Keratinocyte (primary cell): ENCODE measurements at regions not wholly inside any gene's neighbourhood (a gene's known extent, or its start where the extent isn't known, plus 50 kb on each side); places are given as distances from the start of the nearest gene placed in this dataset.

Experiments used
- DNase-seq: peaks from one replicate; pipeline ENCODE4 v3.0.0-alpha.2; 2011; ENCODE audit warnings: low read depth, missing footprints, low spot score
- FAIRE-seq: peaks from 2 replicates; lab custom pipeline; 2011; peaks lifted over from hg19 to GRCh38; lab: Jason Lieb, UNC
- H2AFZ ChIP-seq: 2 replicates; pipeline ENCODE4 v1.6.0; 2012; ENCODE audit warnings: low read length, control low read depth, inconsistent platforms; ENCODE audit not compliant: control insufficient read depth
- H3K27ac ChIP-seq: 2 replicates; pipeline ENCODE4 v1.5.1; 2011; ENCODE audit warnings: low read length; ENCODE audit not compliant: control insufficient read depth, insufficient read depth
- H3K27me3 ChIP-seq: 3 replicates; pipeline ENCODE4 v1.6.0; 2011; ENCODE audit warnings: low read length; ENCODE audit not compliant: control insufficient read depth, insufficient read depth; ENCODE audit errors: extremely low read depth
- H3K36me3 ChIP-seq, 2 experiments: 2 replicates in 1 of 2; 3 replicates in 1 of 2; pipeline ENCODE4 v1.5.1; 2011; ENCODE audit warnings: low read length in 2 of 2, mild to moderate bottlenecking in 1 of 2; ENCODE audit not compliant: control insufficient read depth in 2 of 2, insufficient read depth in 2 of 2; ENCODE audit errors: extremely low read depth in 1 of 2
- H3K4me1 ChIP-seq: 3 replicates; pipeline ENCODE4 v1.5.1; 2011; ENCODE audit warnings: low read length; ENCODE audit not compliant: control insufficient read depth, insufficient read depth; ENCODE audit errors: extremely low read depth
- H3K4me2 ChIP-seq: 3 replicates; pipeline ENCODE4 v1.6.0; 2011; ENCODE audit warnings: low read depth, low read length; ENCODE audit not compliant: control insufficient read depth, insufficient read depth; ENCODE audit errors: extremely low read depth
- H3K4me3 ChIP-seq, 3 experiments: fragments of 200-600 bp in 1 of 3; sonication (generic) in 1 of 3; 2 replicates in 2 of 3; 3 replicates in 1 of 3; pipeline ENCODE4 v1.5.1; 2011 to 2016; ENCODE audit warnings: low read length in 3 of 3, mild to moderate bottlenecking in 3 of 3, control low read depth in 2 of 3, inconsistent platforms in 1 of 3, low read depth in 1 of 3, mixed read lengths in 1 of 3, mixed run types in 1 of 3, moderate library complexity in 1 of 3; ENCODE audit not compliant: control insufficient read depth in 2 of 3, insufficient read depth in 2 of 3; ENCODE audit errors: extremely low read depth in 1 of 3
- H3K79me2 ChIP-seq: 2 replicates; pipeline ENCODE4 v1.6.0; 2012; ENCODE audit warnings: low read length; ENCODE audit not compliant: control insufficient read depth, insufficient read depth
- H3K9ac ChIP-seq: 3 replicates; pipeline ENCODE4 v1.6.0; 2011; ENCODE audit warnings: low read length; ENCODE audit not compliant: control insufficient read depth, insufficient read depth; ENCODE audit errors: extremely low read depth
- H3K9me1 ChIP-seq: 3 replicates; pipeline ENCODE4 v1.6.0; 2011; ENCODE audit warnings: low read length; ENCODE audit not compliant: control insufficient read depth, insufficient read depth; ENCODE audit errors: extremely low read depth
- H3K9me3 ChIP-seq: 2 replicates; pipeline ENCODE4 v1.5.1; 2012; ENCODE audit warnings: low read depth, low read length; ENCODE audit not compliant: control insufficient read depth
- H4K20me1 ChIP-seq: 3 replicates; pipeline ENCODE4 v1.6.0; 2011; ENCODE audit warnings: low read length; ENCODE audit not compliant: control insufficient read depth, insufficient read depth; ENCODE audit errors: extremely low read depth
- EZH2 ChIP-seq: IDR thresholded peaks from one replicate; pipeline ENCODE4 v1.6.1; 2012; ENCODE audit warnings: inconsistent platforms, mild to moderate bottlenecking, low read length, moderate library complexity
- dilution Hi-C: fragments of 300-500 bp; cut with MboI; formaldehyde crosslinking; loops from one replicate; pipeline ENCODE4 v1.7.0; 2020; ENCODE audit warnings: low sequenced_read_pairs; ENCODE audit not compliant: extremely low pct_ligation_motif_present
- TF ChIP-seq, protein P1 (sequence below), 3 experiments: IDR thresholded peaks in 1 of 3; conservative IDR thresholded peaks in 1 of 3; optimal IDR thresholded peaks in 1 of 3; 2 replicates in 2 of 3; 3 replicates in 1 of 3; pipeline versions ENCODE3 to v1.5.1; 2011; ENCODE audit warnings: low read length in 3 of 3, mild to moderate bottlenecking in 3 of 3, moderate library complexity in 2 of 3, control low read depth in 1 of 3, inconsistent platforms in 1 of 3; ENCODE audit not compliant: insufficient read depth in 2 of 3; ENCODE audit errors: extremely low read depth in 1 of 3

DNA sequence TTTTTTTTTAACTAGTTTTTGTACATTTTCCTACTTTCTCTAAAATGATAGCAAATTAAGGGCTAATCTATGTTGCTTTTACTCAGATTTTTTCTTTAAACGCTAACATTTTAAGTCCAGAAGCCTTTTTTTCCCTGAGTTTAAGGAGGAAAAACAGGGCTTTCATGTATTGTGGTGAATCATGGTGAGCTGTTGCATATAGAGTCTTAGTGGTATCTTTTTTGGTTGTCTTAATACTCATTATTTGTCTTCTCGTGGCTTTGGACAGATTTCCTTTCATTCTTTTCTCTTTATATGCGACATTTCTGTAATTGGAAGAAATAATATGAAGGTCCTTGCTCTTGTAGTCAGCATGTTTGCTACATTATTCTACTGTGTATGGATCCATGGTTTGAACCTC is 1015.6 kb downstream of the PLA2G4A start:
- H3K79me2 ChIP-seq: no peaks in the 10 kb centered on the region
- no peak overlapping the region for H3K9ac ChIP-seq
- H3K27ac ChIP-seq: no peak overlapping the region
- no peak for FAIRE-seq
- H4K20me1 ChIP-seq: no peaks in the 10 kb centered on the region
- dilution Hi-C loops: no loop called here
- H3K27me3 ChIP-seq: no peaks in the 10 kb centered on the region
- H3K4me2 ChIP-seq: no peak overlapping the region
- H3K9me3 ChIP-seq: no peaks in the 10 kb centered on the region
- DNase-seq: no peak
- H3K9me1 ChIP-seq: no peaks in the 10 kb centered on the region
- H2AFZ ChIP-seq: no peak overlapping the region
- TF ChIP-seq, protein P1, sequence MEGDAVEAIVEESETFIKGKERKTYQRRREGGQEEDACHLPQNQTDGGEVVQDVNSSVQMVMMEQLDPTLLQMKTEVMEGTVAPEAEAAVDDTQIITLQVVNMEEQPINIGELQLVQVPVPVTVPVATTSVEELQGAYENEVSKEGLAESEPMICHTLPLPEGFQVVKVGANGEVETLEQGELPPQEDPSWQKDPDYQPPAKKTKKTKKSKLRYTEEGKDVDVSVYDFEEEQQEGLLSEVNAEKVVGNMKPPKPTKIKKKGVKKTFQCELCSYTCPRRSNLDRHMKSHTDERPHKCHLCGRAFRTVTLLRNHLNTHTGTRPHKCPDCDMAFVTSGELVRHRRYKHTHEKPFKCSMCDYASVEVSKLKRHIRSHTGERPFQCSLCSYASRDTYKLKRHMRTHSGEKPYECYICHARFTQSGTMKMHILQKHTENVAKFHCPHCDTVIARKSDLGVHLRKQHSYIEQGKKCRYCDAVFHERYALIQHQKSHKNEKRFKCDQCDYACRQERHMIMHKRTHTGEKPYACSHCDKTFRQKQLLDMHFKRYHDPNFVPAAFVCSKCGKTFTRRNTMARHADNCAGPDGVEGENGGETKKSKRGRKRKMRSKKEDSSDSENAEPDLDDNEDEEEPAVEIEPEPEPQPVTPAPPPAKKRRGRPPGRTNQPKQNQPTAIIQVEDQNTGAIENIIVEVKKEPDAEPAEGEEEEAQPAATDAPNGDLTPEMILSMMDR (optimal IDR thresholded peaks at IDR 0.05 in 1 of 3, IDR thresholded peaks at IDR 0.05 in 1 of 3, conservative IDR thresholded peaks at IDR 0.05 in 1 of 3; ENCODE audit: extremely low read depth in 1 of 3, insufficient read depth in 2 of 3, low read length in 3 of 3): no peak
- TF ChIP-seq EZH2: no peak
- no peaks in the 10 kb centered on the region for H3K36me3 ChIP-seq
- peaks cover 29% of the 10 kb centered on the region for H3K4me1 ChIP-seq
- no peak overlapping the region for H3K4me3 ChIP-seq

DNA sequence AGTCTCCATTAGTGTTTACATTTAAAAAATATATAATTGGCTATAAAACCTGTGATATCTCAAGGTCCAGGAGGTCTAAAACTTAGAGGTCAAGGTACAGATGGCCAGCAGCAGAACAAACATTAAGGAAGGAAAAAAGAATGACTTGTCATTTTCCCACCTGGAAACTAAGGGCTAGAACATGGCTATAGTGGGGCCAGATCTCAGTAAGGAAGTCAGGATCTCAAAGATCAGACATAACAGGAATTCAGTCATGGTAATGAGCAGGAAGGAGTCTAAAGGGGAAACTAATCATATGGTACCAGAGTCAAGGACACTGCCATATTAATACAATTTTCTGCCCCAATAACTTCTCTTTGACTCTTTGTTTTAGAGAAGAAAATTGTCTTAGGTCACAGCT is 1018.8 kb downstream of the PLA2G4A start:
- TF ChIP-seq, protein P1 (optimal IDR thresholded peaks at IDR 0.05 in 1 of 3, IDR thresholded peaks at IDR 0.05 in 1 of 3, conservative IDR thresholded peaks at IDR 0.05 in 1 of 3; ENCODE audit: extremely low read depth in 1 of 3, insufficient read depth in 2 of 3, low read length in 3 of 3): no peak
- no peak for TF ChIP-seq EZH2

More for the DNA sequence above, 1018.8 kb downstream of the PLA2G4A start:
- FAIRE-seq (no peak), DNase-seq (no peak)
- Histone ChIP-seq H3K9ac (no peak overlapping the region), H3K27me3 (no peaks in the 10 kb centered on the region), H3K4me1 (peaks cover 17% of the 10 kb centered on the region), H3K36me3 (no peaks in the 10 kb centered on the region), H4K20me1 (no peaks in the 10 kb centered on the region), H3K79me2 (no peaks in the 10 kb centered on the region), H3K4me3 (no peak overlapping the region), H3K27ac (no peak overlapping the region), H3K9me1 (no peaks in the 10 kb centered on the region), H3K4me2 (no peak overlapping the region), H3K9me3 (no peaks in the 10 kb centered on the region), H2AFZ (no peak overlapping the region)
- dilution Hi-C loops: no loop called here
